ENCODE measurements at regions not wholly inside any gene's neighbourhood (a gene's known extent, or its start where the extent isn't known, plus 50 kb on each side); places are given as distances from the start of the nearest gene placed in this dataset.

GRCh38 chr22:49197986-49198704, 629.5 kb downstream of the BRD1 start:
- DNase-seq = no peak

GRCh38 chr22:49197505-49197904, 630.2 kb downstream of the BRD1 start:
- no peak for DNase-seq

- DNase-seq = no peak
Measured at GRCh38 chr22:49196046-49196511, 631.6 kb downstream of the BRD1 start.

GRCh38 chr22:49195636-49196035, 632.0 kb downstream of the BRD1 start:
- no peak for DNase-seq

GRCh38 chr22:49193901-49194465, 633.7 kb downstream of the BRD1 start:
- no peak for DNase-seq

GRCh38 chr22:49193348-49193747, 634.3 kb downstream of the BRD1 start:
- no peak for DNase-seq

GRCh38 chr22:49192857-49193250, 634.8 kb downstream of the BRD1 start:
- DNase-seq = no peak

GRCh38 chr22:49192180-49192856, 635.4 kb downstream of the BRD1 start:
- DNase-seq = no peak

- no peak for DNase-seq
Measured at GRCh38 chr22:49191506-49191980, 636.1 kb downstream of the BRD1 start.

GRCh38 chr22:49190816-49191505, 636.7 kb downstream of the BRD1 start:
- no peak for DNase-seq

- DNase-seq = no peak
Measured at GRCh38 chr22:49189871-49190270, 637.8 kb downstream of the BRD1 start.

GRCh38 chr22:49188591-49188990, 639.1 kb downstream of the BRD1 start:
- no peak for DNase-seq

GRCh38 chr22:49188091-49188490, 639.6 kb downstream of the BRD1 start:
- DNase-seq = no peak

GRCh38 chr22:49186762-49187161, 640.9 kb downstream of the BRD1 start:
- DNase-seq = no peak

- no peak for DNase-seq
Measured at GRCh38 chr22:49186293-49186692, 641.4 kb downstream of the BRD1 start.

GRCh38 chr22:49185312-49185969, 642.2 kb downstream of the BRD1 start:
- no peak for DNase-seq

- no peak for DNase-seq
Measured at GRCh38 chr22:49184736-49185135, 642.9 kb downstream of the BRD1 start.

GRCh38 chr22:49183826-49184216, 643.9 kb downstream of the BRD1 start:
- DNase-seq = no peak

- DNase-seq = no peak
Measured at GRCh38 chr22:49183208-49183825, 644.4 kb downstream of the BRD1 start.

- DNase-seq = no peak
Measured at GRCh38 chr22:49182416-49182815, 645.3 kb downstream of the BRD1 start.

GRCh38 chr22:49181942-49182341, 645.7 kb downstream of the BRD1 start:
- DNase-seq = no peak

GRCh38 chr22:49181431-49181830, 646.2 kb downstream of the BRD1 start:
- no peak for DNase-seq

- no peak for DNase-seq
Measured at GRCh38 chr22:49180683-49181024, 647.0 kb downstream of the BRD1 start.

Data from activated naive CD4-positive, alpha-beta T cell treated with anti-CD3 and anti-CD28 coated beads, Interleukin-2, amount 50 U/mL, for 16 hours (primary cell).